Liver (tissue), 8 donors: ENCODE measurements at regions not wholly inside any gene's neighbourhood (a gene's known extent, or its start where the extent isn't known, plus 50 kb on each side); places are given as distances from the start of the nearest gene placed in this dataset.
A peak's percentile ranks its signal among the peaks of the same experiment; 100 is the strongest.

Experiments used
- DNase-seq: peaks from one replicate; pipeline ENCODE4 v3.0.0-alpha.2; 2017; ENCODE audit warnings: low spot score
- H3K27ac ChIP-seq, 2 donors: one replicate each; pipeline ENCODE4 v1.7.0; 2013; ENCODE audit warnings: inconsistent platforms in 2 of 2, low read length in 2 of 2, control low read depth in 1 of 2, low read depth in 1 of 2, mild to moderate bottlenecking in 1 of 2
- H3K27me3 ChIP-seq, 4 donors: one replicate each; pipeline versions ENCODE4 v1.6.1 to v1.7.0; 2013; ENCODE audit warnings: low read length in 3 of 4, inconsistent platforms in 1 of 4, mild to moderate bottlenecking in 1 of 4, moderate library complexity in 1 of 4; ENCODE audit not compliant: control insufficient read depth in 4 of 4, insufficient read depth in 4 of 4
- H3K36me3 ChIP-seq, 4 donors: one replicate each; pipeline versions ENCODE4 v1.6.1 to v1.7.0; 2013; ENCODE audit warnings: low read length in 3 of 4, mild to moderate bottlenecking in 3 of 4, low read depth in 1 of 4, moderate library complexity in 1 of 4; ENCODE audit not compliant: control insufficient read depth in 4 of 4, insufficient read depth in 3 of 4
- H3K4me1 ChIP-seq, 4 donors: one replicate each; pipeline versions ENCODE4 v1.6.1 to v1.7.0; 2013; ENCODE audit warnings: low read length in 3 of 4, mild to moderate bottlenecking in 3 of 4, moderate library complexity in 1 of 4; ENCODE audit not compliant: control insufficient read depth in 4 of 4, insufficient read depth in 4 of 4
- H3K4me3 ChIP-seq, 3 donors: one replicate each; pipeline versions ENCODE4 v1.6.1 to v1.7.0; 2013; ENCODE audit warnings: low read length in 3 of 3, control low read depth in 1 of 3, low read depth in 1 of 3, mild to moderate bottlenecking in 1 of 3
- H3K9ac ChIP-seq, 2 donors: one replicate each; pipeline ENCODE4 v1.7.0; 2013; ENCODE audit warnings: low read length in 2 of 2, mild to moderate bottlenecking in 2 of 2, moderate library complexity in 2 of 2, control low read depth in 1 of 2, low read depth in 1 of 2
- H3K9me3 ChIP-seq, 4 donors: one replicate each; pipeline versions ENCODE4 v1.6.1 to v1.7.0; 2013; ENCODE audit warnings: low read length in 3 of 4; ENCODE audit not compliant: control insufficient read depth in 4 of 4
- ATF3 ChIP-seq: IDR thresholded peaks from 2 replicates; pipeline ENCODE4 v1.6.1; 2016; ENCODE audit warnings: antibody characterized with exemption
- CTCF ChIP-seq: fragments of 150-350 bp; IDR thresholded peaks from 2 replicates; pipeline ENCODE4 v1.5.1; 2017; ENCODE audit warnings: improper control_type of control experiment, low read depth, low read length; ENCODE audit not compliant: missing input control
- FOXA1 ChIP-seq: IDR thresholded peaks from 2 replicates; pipeline ENCODE4 v1.6.1; 2016; ENCODE audit warnings: antibody characterized with exemption
- FOXA2 ChIP-seq: IDR thresholded peaks from 2 replicates; pipeline ENCODE4 v1.6.1; 2016; ENCODE audit warnings: antibody characterized with exemption
- GABPA ChIP-seq, 2 donors: IDR thresholded peaks in 1 of 2; conservative IDR thresholded peaks in 1 of 2; 2 replicates each; pipeline ENCODE4 v1.6.1; 2016; ENCODE audit warnings: antibody characterized with exemption in 2 of 2, mild to moderate bottlenecking in 1 of 2, moderate library complexity in 1 of 2
- HNF4A ChIP-seq, 2 donors: conservative IDR thresholded peaks; 2 replicates each; pipeline ENCODE4 v1.6.1; 2016; ENCODE audit warnings: antibody characterized with exemption in 2 of 2, mild to moderate bottlenecking in 2 of 2
- NR2F2 ChIP-seq: IDR thresholded peaks from 2 replicates; pipeline ENCODE4 v1.6.1; 2016; ENCODE audit warnings: antibody characterized with exemption
- RAD21 ChIP-seq, 2 donors: IDR thresholded peaks; 2 replicates each; pipeline ENCODE4 v1.6.1; 2016; ENCODE audit warnings: antibody characterized with exemption in 2 of 2, mild to moderate bottlenecking in 2 of 2
- SP1 ChIP-seq: IDR thresholded peaks from 2 replicates; pipeline ENCODE4 v1.6.1; 2018; ENCODE audit warnings: antibody characterized with exemption, mild to moderate bottlenecking
- YY1 ChIP-seq: IDR thresholded peaks from 2 replicates; pipeline ENCODE4 v1.6.1; 2016; ENCODE audit warnings: antibody characterized with exemption, mild to moderate bottlenecking
- ZBTB33 ChIP-seq: IDR thresholded peaks from 2 replicates; pipeline ENCODE4 v1.6.1; 2016; ENCODE audit warnings: antibody characterized with exemption
- WGBS: extraction: QIAGEN DNeasy Blood & Tissue Kit; methylation state at CpG from one replicate; pipeline ENCODE4 v1.1.7; 2013; 5-methylcytosine and 5-hydroxymethylcytosine counted together
- donor health status: healthy.
- donor health status: healthy.
- donor health status: healthy.
- donor health status: healthy.
- donor health status: healthy.

- TF ChIP-seq NR2F2 (no peak), HNF4A (conservative IDR thresholded peaks at IDR 0.05) (peak in 1 of 2 donors; percentile 24)
- peak overlapping the region in 1 of 2 donors; percentile 28 for H3K27ac ChIP-seq
- H3K9me3 ChIP-seq = no peaks in the 10 kb centered on the region
- H3K4me3 ChIP-seq = no peak overlapping the region
- H3K36me3 ChIP-seq = no peaks in the 10 kb centered on the region
- DNase-seq = no peak
- H3K9ac ChIP-seq = no peak overlapping the region
- 51% methylated on average over 3 of the region's 3 CpGs for WGBS
- peaks cover 0 to 11% (median 9%) of the 10 kb centered on the region in 4 donors for H3K4me1 ChIP-seq
- no peaks in the 10 kb centered on the region for H3K27me3 ChIP-seq
Measured at GRCh38 chr3:67870477-67870876, 216.1 kb upstream of the SUCLG2 start.

- no peak for DNase-seq
- no peak overlapping the region for H3K4me3 ChIP-seq
- no peak overlapping the region for H3K27ac ChIP-seq
- no peak overlapping the region for H3K9ac ChIP-seq
- no peaks in the 10 kb centered on the region for H3K9me3 ChIP-seq
- H3K4me1 ChIP-seq = peaks cover 0 to 3% (median 1%) of the 10 kb centered on the region in 4 donors
- H3K27me3 ChIP-seq = no peaks in the 10 kb centered on the region
- H3K36me3 ChIP-seq = no peaks in the 10 kb centered on the region
- TF ChIP-seq NR2F2 (no peak), CTCF (no peak), GABPA (IDR thresholded peaks at IDR 0.05 in 1 of 2, conservative IDR thresholded peaks at IDR 0.05 in 1 of 2) (no peak)
- 95% methylated on average over 6 of the region's 6 CpGs for WGBS
Measured at GRCh38 chr3:67866571-67866970, 212.2 kb upstream of the SUCLG2 start.

GRCh38 chr3:67864587-67865183 lies 210.3 kb upstream of the SUCLG2 start:
- WGBS = 55% methylated on average over 2 of the region's 2 CpGs
- DNase-seq = no peak
- Histone ChIP-seq H3K4me1 (no peaks in the 10 kb centered on the region), H3K27me3 (no peaks in the 10 kb centered on the region), H3K9ac (no peak overlapping the region), H3K9me3 (no peaks in the 10 kb centered on the region), H3K36me3 (no peaks in the 10 kb centered on the region), H3K27ac (no peak overlapping the region), H3K4me3 (no peak overlapping the region)
- TF ChIP-seq NR2F2 (no peak), ZBTB33 (no peak), GABPA (IDR thresholded peaks at IDR 0.05 in 1 of 2, conservative IDR thresholded peaks at IDR 0.05 in 1 of 2) (no peak), HNF4A (conservative IDR thresholded peaks at IDR 0.05) (no peak), FOXA1 (no peak), RAD21 (IDR thresholded peaks at IDR 0.05) (no peak), FOXA2 (no peak), YY1 (no peak), SP1 (no peak), ATF3 (no peak)
